Hepatocyte (in vitro differentiated cells): ENCODE measurements at regions not wholly inside any gene's neighbourhood (a gene's known extent, or its start where the extent isn't known, plus 50 kb on each side); places are given as distances from the start of the nearest gene placed in this dataset.

ENCODE experiments used
- CTCF ChIP-seq: fragments of 200-600 bp; sonication (generic); IDR thresholded peaks from 2 replicates; pipeline ENCODE4 v1.5.1; 2016; ENCODE audit warnings: antibody characterized with exemption, mild to moderate bottlenecking; ENCODE audit not compliant: poor library complexity
- EZH2 ChIP-seq: fragments of 200-600 bp; sonication (generic); IDR thresholded peaks from 2 replicates; pipeline ENCODE4 v1.6.1; 2016; ENCODE audit warnings: antibody characterized with exemption, mild to moderate bottlenecking, borderline replicate concordance
- EZH2phosphoT487 ChIP-seq: fragments of 200-600 bp; sonication (generic); IDR thresholded peaks from one replicate; pipeline ENCODE4 v1.6.1; 2018; ENCODE audit warnings: antibody characterized with exemption, mild to moderate bottlenecking, low read depth, moderate library complexity; ENCODE audit not compliant: unreplicated experiment, severe bottlenecking

GRCh38 chr16:77647726-77648125, 74.6 kb upstream of the NUDT7 start:
- TF ChIP-seq EZH2, result no peak
- TF ChIP-seq CTCF, result no peak
- TF ChIP-seq EZH2phosphoT487, result no peak
